Activated CD8-positive, alpha-beta memory T cell treated with anti-CD3 and anti-CD28 coated beads for 48 hours (primary cell): ENCODE measurements at regions not wholly inside any gene's neighbourhood (a gene's known extent, or its start where the extent isn't known, plus 50 kb on each side); places are given as distances from the start of the nearest gene placed in this dataset.
A peak's percentile ranks its signal among the peaks of the same experiment; 100 is the strongest.
"Not testable (repeated sequence)": the region's sequence is repeated elsewhere in the genome, so short reads cannot be mapped to it uniquely, and the experiment has no call there.

Experiments
- DNase-seq, 3 experiments: peaks; one replicate each; pipeline ENCODE4 v3.0.0-alpha.2; 2020; ENCODE audit warnings: low read depth in 2 of 3, low spot score in 2 of 3

DNA sequence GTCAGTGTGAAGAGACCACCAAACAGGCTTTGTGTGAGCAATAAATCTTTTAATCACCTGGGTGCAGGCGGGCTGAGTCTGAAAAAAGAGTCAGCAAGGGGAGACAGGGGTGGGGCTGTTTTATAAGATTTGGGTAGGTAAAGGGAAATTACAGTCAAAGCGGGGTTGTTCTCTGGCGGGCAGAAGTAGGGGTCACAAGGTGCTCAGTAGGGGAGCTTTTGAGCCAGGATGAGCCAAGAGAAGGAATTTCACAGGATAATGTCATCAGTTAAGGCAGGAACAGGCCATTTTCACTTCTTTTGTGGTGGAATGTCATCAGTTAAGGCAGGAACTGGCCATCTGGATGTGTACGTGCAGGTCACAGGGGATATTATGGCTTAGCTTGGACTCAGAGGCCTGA lies 372.6 kb upstream of the MEX3C start:
- not testable (repeated sequence) for DNase-seq

DNA sequence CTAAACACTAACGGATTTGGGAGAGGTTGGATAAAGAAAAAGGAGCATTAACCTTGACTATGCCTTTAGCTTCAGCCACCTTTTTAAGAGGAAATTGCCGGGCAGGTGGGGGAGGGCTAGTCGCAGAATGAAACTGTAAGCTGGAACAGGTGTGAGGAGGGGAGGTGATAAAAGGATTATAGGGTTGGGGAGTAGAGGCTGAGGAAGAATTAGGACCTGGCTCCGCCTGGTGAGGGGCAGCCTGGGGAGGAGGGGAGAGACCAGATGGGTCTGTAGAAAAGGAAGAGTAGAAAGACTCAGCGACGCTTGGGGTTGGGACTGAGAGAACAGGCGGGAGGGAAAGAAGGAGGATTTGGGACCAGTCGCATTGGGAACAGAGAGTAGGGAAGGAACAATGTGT lies 376.4 kb upstream of the MEX3C start:
- DNase-seq = not testable (repeated sequence)

DNA sequence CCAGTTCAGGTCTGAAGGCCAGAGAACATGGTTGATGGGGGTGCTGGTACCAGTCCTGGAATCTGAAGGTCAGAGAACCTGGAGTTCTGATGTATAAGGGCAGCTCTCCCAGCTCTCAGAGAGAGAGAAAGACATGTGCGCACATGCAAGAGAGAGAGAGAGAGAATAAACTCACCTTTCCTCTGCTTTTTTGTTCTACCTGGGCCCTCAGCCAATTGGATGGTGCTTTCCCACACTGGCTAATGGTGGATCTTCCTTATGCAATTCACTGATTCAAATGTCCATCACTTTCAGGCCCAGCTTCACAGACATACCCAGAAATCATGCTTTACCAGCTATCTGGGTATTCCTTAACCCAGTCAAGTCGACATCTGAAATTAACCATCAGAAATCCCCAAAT lies 377.7 kb upstream of the MEX3C start:
- no peak for DNase-seq

- DNase-seq = no peak
These were observed 381.0 kb upstream of the MEX3C start for GRCh38 chr18:51578406-51578980.

DNA sequence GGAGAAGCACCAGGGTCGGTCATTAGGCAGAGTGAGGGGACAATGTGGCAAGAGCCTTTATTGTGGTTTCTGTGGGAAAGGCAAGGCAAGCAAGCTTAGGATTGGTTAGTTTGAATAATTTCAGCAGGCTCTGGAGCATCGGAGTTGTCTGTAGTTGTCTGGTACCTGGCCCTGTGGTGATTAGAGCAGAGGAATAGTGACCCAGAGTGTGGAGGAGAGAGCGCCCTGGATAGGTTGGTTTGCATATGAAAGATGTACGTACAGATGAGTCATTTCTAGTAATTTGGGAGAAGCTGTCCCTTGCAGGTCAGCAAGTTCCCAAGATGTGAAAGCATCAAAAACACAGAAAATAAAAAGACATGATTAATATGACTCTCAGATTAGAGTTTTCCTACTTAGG lies 383.1 kb upstream of the MEX3C start:
- DNase-seq = no peak

GRCh38 chr18:51582551-51582950 lies 385.1 kb upstream of the MEX3C start:
- DNase-seq = no peak

DNA sequence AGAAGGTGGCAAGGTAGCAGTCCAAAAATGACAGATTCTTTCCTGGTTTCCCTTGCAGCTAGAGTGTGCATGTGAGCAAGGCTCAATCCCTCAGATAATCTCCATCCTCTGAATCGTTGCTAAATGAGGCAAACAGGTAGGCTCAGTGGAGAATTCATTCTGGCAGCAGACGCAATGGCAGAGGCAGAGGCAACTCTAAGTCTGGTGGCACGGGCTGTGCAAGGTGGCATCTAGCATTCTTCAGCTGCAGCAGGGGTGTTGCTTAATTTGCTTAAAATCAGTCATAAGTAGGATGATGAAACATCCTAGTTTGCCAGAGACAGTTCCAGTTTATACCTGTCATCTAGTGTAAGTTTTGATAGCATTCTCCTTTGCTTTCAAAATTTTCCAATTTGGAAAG lies 391.1 kb upstream of the MEX3C start:
- DNase-seq = no peak

DNA sequence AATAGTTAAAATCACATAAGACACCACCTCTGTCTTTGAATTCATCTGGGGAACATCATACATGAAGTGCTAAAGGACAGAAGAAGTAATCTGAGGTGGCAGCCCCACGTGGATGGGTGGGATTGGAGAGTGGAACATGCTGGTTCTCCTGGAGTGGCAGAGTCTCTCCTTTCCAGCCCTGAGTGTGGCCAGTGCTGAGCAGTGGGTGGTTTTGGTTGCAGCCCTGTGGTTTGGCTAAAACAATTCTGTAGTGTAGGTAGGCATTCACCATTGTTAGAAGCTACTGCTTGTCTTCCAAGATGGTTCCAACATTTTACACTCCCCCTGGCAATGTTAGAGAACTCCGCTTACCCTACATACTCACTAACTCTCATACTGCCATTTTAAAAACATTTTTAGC lies 396.4 kb upstream of the MEX3C start:
- no peak for DNase-seq

DNA sequence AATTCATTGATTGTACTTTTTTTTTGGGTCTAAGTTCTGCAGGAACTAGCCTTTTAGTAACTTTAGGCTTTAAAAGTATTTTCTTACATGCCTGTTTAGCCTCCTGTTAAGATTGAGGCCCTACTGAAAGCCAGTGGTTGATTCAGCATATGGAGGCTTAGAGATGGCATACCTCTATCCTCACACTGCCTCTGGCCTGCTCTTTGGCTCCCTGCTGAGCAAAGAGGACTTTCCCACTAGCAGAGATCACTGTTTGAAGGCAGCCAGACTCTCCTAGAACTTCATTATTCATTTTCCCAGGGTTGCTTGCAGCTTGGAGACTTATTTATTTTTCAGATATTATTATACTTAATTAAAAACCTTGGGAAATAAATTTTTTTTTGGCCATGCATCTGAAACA lies 405.6 kb upstream of the MEX3C start:
- DNase-seq = no peak

- DNase-seq = no peak
These were observed 406.1 kb upstream of the MEX3C start for GRCh38 chr18:51603551-51603950.

GRCh38 chr18:51610481-51610880 lies 413.0 kb upstream of the MEX3C start:
- DNase-seq = no peak

- DNase-seq = no peak
These were observed 413.8 kb upstream of the MEX3C start for GRCh38 chr18:51611326-51611725.

- DNase-seq = no peak
These were observed 416.6 kb upstream of the MEX3C start for GRCh38 chr18:51614033-51614432.

- no peak for DNase-seq
These were observed 417.6 kb upstream of the MEX3C start for GRCh38 chr18:51614967-51615571.

DNA sequence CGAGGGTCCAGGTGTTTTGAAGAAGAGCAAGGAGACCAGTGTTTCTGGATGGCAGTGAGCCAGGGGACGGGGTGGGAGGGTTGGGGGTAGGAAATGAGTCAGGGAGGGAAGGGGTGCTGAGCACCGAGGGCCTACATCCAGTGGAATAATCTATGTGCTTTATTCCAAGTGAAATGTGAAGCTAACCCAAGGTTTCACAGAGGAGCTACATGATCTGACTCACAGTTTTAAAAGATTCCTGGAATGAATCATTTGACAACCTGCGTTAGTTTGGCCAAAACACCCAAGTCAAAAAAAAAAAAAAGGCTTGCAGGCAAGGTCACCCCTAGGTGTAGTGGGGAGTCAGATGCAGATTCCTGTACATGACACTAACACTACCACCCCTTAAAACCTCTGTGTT lies 419.7 kb upstream of the MEX3C start:
- no peak for DNase-seq

GRCh38 chr18:51617572-51618260 lies 420.2 kb upstream of the MEX3C start:
- no peak for DNase-seq

DNA sequence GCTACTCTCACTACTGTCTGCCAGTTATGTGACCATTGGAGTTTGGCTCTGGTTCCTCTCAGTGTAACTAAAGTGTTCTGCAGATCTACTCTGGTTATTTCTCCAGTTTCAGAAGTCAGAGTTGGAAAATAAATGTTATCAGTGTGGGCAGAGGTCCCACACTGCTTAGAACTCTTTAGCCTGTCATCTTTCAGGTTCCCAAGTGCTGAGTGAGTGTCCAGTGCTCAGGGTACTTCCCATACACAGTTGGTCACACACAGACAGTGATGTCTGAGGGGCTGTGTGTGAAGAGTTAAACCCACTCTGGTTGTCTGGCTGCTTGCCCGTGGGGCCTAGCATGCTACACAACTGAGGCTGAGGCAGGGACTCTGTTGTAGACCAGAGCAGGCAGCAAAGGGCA lies 421.8 kb upstream of the MEX3C start:
- DNase-seq = no peak

GRCh38 chr18:51621113-51621863 lies 423.8 kb upstream of the MEX3C start:
- peak in 1 of 3 experiments; percentile 1 for DNase-seq

DNA sequence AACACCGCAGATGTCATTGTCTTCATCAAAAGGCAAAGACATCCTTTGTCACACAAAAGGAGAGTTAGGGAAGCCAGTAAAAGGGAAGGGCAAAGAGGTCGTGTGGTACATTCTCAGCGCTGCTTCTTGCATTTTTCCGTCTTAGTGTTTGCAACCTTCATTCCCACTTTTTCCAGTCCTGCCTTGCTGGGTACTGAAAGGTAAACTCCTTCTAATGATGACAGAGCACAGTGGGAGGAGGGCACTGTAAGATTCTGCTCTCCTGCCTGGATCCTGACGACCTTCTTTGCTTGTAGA lies 424.3 kb upstream of the MEX3C start:
- DNase-seq = no peak

GRCh38 chr18:51622702-51623101 lies 425.2 kb upstream of the MEX3C start:
- no peak for DNase-seq

- DNase-seq = no peak
These were observed 426.2 kb upstream of the MEX3C start for GRCh38 chr18:51623653-51624052.

DNA sequence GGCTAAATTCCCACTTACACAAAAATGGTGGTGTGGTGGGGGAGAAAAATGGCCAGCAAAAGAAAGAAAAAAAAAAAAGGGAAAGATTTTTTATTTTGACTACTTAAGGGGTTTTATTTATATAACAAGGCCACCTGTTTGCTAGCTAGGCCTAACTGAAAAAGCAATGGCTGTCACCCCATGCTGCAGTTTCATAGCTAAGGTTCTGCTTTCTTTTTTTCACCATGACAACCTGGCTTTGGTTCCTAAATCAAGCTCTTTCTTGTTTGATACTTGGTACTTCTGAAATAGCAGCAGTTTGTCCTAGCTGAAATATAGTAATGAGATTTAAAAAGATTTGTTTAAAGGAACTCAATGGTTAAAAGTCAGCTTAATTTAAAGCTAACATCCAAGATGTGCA lies 433.2 kb upstream of the MEX3C start:
- no peak for DNase-seq
